ENCODE measurements at regions not wholly inside any gene's neighbourhood (a gene's known extent, or its start where the extent isn't known, plus 50 kb on each side); places are given as distances from the start of the nearest gene placed in this dataset.

GRCh38 chr4:81769244-81769643 lies 297.5 kb upstream of the RASGEF1B start:
- TF ChIP-seq CTCF (IDR thresholded peaks at IDR 0.05) = no peak
- no peak for TF ChIP-seq ZFX (IDR thresholded peaks at IDR 0.05; ENCODE audit: borderline replicate concordance)

All from 22Rv1 (cell line).